Esophagus muscularis mucosa (tissue), 4 donors: ENCODE measurements at regions not wholly inside any gene's neighbourhood (a gene's known extent, or its start where the extent isn't known, plus 50 kb on each side); places are given as distances from the start of the nearest gene placed in this dataset.

Experiments
- DNase-seq: peaks from one replicate; pipeline ENCODE4 v3.0.0-alpha.2; 2017; ENCODE audit errors: extremely low spot score
- H3K27ac ChIP-seq, 4 donors: fragments of 200-600 bp; sonication (generic); replicated peaks in 1 of 4; 1 replicate in 3 of 4; 2 replicates in 1 of 4; pipeline ENCODE4 v1.5.1; 2016 to 2019; ENCODE audit warnings: mild to moderate bottlenecking in 1 of 4
- H3K27me3 ChIP-seq, 4 donors: fragments of 200-600 bp; sonication (generic); one replicate each; pipeline versions ENCODE4 v1.5.1 to v1.6.0; 2016 to 2019
- H3K36me3 ChIP-seq, 4 donors: fragments of 200-600 bp; sonication (generic); one replicate each; pipeline ENCODE4 v1.5.1; 2016 to 2019
- H3K4me1 ChIP-seq, 4 donors: fragments of 200-600 bp; sonication (generic); one replicate each; pipeline ENCODE4 v1.5.1; 2016 to 2019
- H3K4me3 ChIP-seq, 4 donors: fragments of 200-600 bp; sonication (generic); 1 replicate in 2 of 4; 2 replicates in 2 of 4; pipeline ENCODE4 v1.5.1; 2016 to 2019; ENCODE audit warnings: mild to moderate bottlenecking in 4 of 4, moderate library complexity in 1 of 4
- H3K9me3 ChIP-seq, 4 donors: fragments of 200-600 bp; sonication (generic); 1 replicate in 3 of 4; 2 replicates in 1 of 4; pipeline ENCODE4 v1.5.1; 2016 to 2019
- EP300 ChIP-seq: sonication (generic); formaldehyde crosslinking; IDR thresholded peaks from one replicate; pipeline ENCODE4 v1.6.1; 2017; ENCODE audit warnings: antibody characterized with exemption
- POLR2A ChIP-seq: fragments of 450-650 bp; IDR thresholded peaks from one replicate; pipeline ENCODE4 v1.6.1; 2017; ENCODE audit warnings: antibody characterized with exemption, moderate library complexity, mild to moderate bottlenecking, low read depth
- POLR2AphosphoS5 ChIP-seq, 2 donors: sonication (generic); formaldehyde crosslinking; IDR thresholded peaks; one replicate each; pipeline ENCODE4 v1.6.1; 2017; ENCODE audit warnings: antibody characterized with exemption in 2 of 2
- WGBS: methylation state at CpG from one replicate; pipeline ENCODE4 v1.1.5; 2018; 5-methylcytosine and 5-hydroxymethylcytosine counted together
- intact Hi-C: fragments of 100-400 bp; cut with DNase I; formaldehyde crosslinking; loops from one replicate; pipeline ENCODE4 v1.15.1; 2023
- TF ChIP-seq, protein P1 (sequence below), 3 experiments: fragments of 200-600 bp in 2 of 3; fragments of 450-650 bp in 1 of 3; sonication (generic) in 2 of 3; IDR thresholded peaks; one replicate each; pipeline ENCODE4 v1.5.1; 2017 to 2019; ENCODE audit warnings: antibody characterized with exemption in 3 of 3, mild to moderate bottlenecking in 2 of 3, moderate library complexity in 1 of 3

GRCh38 chr1:221336126-221336525 lies 405.8 kb downstream of the DUSP10 start:
- H3K4me3 ChIP-seq = peak overlapping the region in 3 of 4 donors; percentile 0 to 26 (median 25)
- H3K27ac ChIP-seq = peak overlapping the region; percentile 74 to 82 (median 74)
- 41% methylated on average over 2 of the region's 2 CpGs for WGBS
- H3K4me1 ChIP-seq = peaks cover 0 to 39% (median 33%) of the 10 kb centered on the region in 4 donors
- DNase-seq = no peak
- peaks cover 0 to 13% (median 8%) of the 10 kb centered on the region in 4 donors for H3K9me3 ChIP-seq
- no peaks in the 10 kb centered on the region for H3K36me3 ChIP-seq
- intact Hi-C loops = no loop called here
- H3K27me3 ChIP-seq = no peaks in the 10 kb centered on the region
- no peak for TF ChIP-seq POLR2A

GRCh38 chr1:221337106-221337505 lies 404.8 kb downstream of the DUSP10 start:
- intact Hi-C loops = no loop called here
- H3K9me3 ChIP-seq = peaks cover 0 to 3% (median 0%) of the 10 kb centered on the region in 4 donors
- H3K4me3 ChIP-seq = no peak overlapping the region
- no peaks in the 10 kb centered on the region for H3K27me3 ChIP-seq
- 81% methylated on average over 2 of the region's 2 CpGs for WGBS
- H3K27ac ChIP-seq = peak overlapping the region in 1 of 4 donors; percentile 82
- H3K36me3 ChIP-seq = no peaks in the 10 kb centered on the region
- H3K4me1 ChIP-seq = peaks cover 0 to 39% (median 33%) of the 10 kb centered on the region in 4 donors
- TF ChIP-seq POLR2A (no peak), POLR2AphosphoS5 (IDR thresholded peaks at IDR 0.05) (no peak), EP300 (no peak)
- TF ChIP-seq, protein P1, sequence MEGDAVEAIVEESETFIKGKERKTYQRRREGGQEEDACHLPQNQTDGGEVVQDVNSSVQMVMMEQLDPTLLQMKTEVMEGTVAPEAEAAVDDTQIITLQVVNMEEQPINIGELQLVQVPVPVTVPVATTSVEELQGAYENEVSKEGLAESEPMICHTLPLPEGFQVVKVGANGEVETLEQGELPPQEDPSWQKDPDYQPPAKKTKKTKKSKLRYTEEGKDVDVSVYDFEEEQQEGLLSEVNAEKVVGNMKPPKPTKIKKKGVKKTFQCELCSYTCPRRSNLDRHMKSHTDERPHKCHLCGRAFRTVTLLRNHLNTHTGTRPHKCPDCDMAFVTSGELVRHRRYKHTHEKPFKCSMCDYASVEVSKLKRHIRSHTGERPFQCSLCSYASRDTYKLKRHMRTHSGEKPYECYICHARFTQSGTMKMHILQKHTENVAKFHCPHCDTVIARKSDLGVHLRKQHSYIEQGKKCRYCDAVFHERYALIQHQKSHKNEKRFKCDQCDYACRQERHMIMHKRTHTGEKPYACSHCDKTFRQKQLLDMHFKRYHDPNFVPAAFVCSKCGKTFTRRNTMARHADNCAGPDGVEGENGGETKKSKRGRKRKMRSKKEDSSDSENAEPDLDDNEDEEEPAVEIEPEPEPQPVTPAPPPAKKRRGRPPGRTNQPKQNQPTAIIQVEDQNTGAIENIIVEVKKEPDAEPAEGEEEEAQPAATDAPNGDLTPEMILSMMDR (IDR thresholded peaks at IDR 0.05) = no peak
- no peak for DNase-seq

DNA sequence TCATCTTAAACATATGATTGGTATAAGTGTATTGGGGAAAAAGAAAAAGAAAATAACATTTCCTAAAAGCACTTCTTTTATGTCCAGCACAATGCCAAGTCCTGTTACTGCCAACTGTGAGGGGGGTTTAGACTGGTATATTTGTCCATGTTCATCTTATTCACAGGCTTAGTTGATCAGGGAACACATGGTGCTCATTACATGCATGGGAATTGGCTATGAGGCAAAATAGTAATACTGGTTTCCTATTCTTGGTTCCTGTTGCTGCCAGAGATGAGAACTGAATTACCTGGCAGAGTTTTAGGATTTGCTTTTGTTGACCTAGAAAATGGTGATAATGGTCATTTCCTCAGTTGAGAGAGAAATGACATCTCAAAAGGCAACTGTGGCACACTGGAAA lies 398.8 kb downstream of the DUSP10 start:
- no peaks in the 10 kb centered on the region for H3K27me3 ChIP-seq
- TF ChIP-seq POLR2A (no peak), POLR2AphosphoS5 (IDR thresholded peaks at IDR 0.05) (no peak), EP300 (no peak)
- TF ChIP-seq, protein P1 (IDR thresholded peaks at IDR 0.05) = no peak
- no peak overlapping the region for H3K27ac ChIP-seq
- no peak overlapping the region for H3K4me3 ChIP-seq
- intact Hi-C loops = no loop called here
- no peaks in the 10 kb centered on the region for H3K9me3 ChIP-seq
- DNase-seq = no peak
- H3K4me1 ChIP-seq = no peaks in the 10 kb centered on the region
- no peaks in the 10 kb centered on the region for H3K36me3 ChIP-seq

- no peak overlapping the region for H3K27ac ChIP-seq
Measured at GRCh38 chr1:221343607-221344006, 398.3 kb downstream of the DUSP10 start.

GRCh38 chr1:221344693-221345092 lies 397.2 kb downstream of the DUSP10 start:
- 82% methylated on average over 1 of the region's 1 CpG for WGBS
- intact Hi-C loops = no loop called here
- Histone ChIP-seq H3K4me3 (no peak overlapping the region), H3K36me3 (no peaks in the 10 kb centered on the region), H3K27me3 (no peaks in the 10 kb centered on the region), H3K4me1 (peaks cover 0 to 2% (median 2%) of the 10 kb centered on the region in 4 donors), H3K9me3 (no peaks in the 10 kb centered on the region), H3K27ac (no peak overlapping the region)
- TF ChIP-seq POLR2AphosphoS5 (IDR thresholded peaks at IDR 0.05) (no peak), EP300 (no peak), POLR2A (no peak)
- TF ChIP-seq, protein P1 (IDR thresholded peaks at IDR 0.05) = no peak
- no peak for DNase-seq

More at GRCh38 chr1:221343607-221344006, 398.3 kb downstream of the DUSP10 start:
- Histone ChIP-seq H3K9me3 (no peaks in the 10 kb centered on the region), H3K27me3 (no peaks in the 10 kb centered on the region), H3K36me3 (no peaks in the 10 kb centered on the region), H3K4me1 (no peaks in the 10 kb centered on the region), H3K4me3 (no peak overlapping the region)
- TF ChIP-seq POLR2AphosphoS5 (IDR thresholded peaks at IDR 0.05) = no peak
- WGBS = 78% methylated on average over 3 of the region's 3 CpGs
- no peak for DNase-seq
- intact Hi-C loops = no loop called here

DNA sequence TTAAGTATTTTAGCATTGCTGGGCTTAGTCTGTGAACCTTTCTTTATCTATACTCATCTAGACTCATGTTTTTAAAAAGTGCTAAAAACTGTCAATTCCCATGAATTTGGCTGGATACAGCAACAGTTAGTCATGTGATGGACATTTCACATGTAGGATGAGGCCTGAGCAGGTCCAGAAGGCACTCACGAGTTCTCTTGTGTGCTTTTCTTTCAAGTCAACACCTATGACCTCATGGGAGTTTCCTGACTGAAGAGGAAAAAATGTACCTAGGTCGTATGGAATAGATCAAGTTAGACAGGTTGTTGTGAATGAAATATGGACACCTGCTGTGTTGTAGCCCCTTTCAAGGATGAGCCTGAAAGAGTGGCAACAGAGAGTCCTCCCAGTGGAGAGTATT lies 394.2 kb downstream of the DUSP10 start:
- Histone ChIP-seq H3K27ac (no peak overlapping the region), H3K9me3 (no peaks in the 10 kb centered on the region), H3K4me1 (peaks cover 0 to 11% (median 8%) of the 10 kb centered on the region in 4 donors), H3K4me3 (no peak overlapping the region), H3K27me3 (no peaks in the 10 kb centered on the region), H3K36me3 (no peaks in the 10 kb centered on the region)
- intact Hi-C loops = no loop called here
- 69% methylated on average over 2 of the region's 2 CpGs for WGBS
- TF ChIP-seq POLR2A (no peak), POLR2AphosphoS5 (IDR thresholded peaks at IDR 0.05) (no peak), EP300 (no peak)
- TF ChIP-seq, protein P1 (IDR thresholded peaks at IDR 0.05) = no peak
- DNase-seq = no peak
